HCT116 (cell line): ENCODE measurements at regions not wholly inside any gene's neighbourhood (a gene's known extent, or its start where the extent isn't known, plus 50 kb on each side); places are given as distances from the start of the nearest gene placed in this dataset.

Source experiments
- ATAC-seq: fragments of 200-7000 bp; cut with Tn5 transposase; 2 replicates; pipeline ENCODE4 v1.9.1; 2020; ENCODE audit warnings: mild to moderate bottlenecking, moderate library complexity
- BruUV-seq: library from RNA; stranded (reverse); fragments of 400-500 nt; replicated peaks from 2 replicates; lab custom pipeline; 2021; lab: Mats Ljungman, UMichigan
- CTCF ChIA-PET: fragments of 300-600 bp; sonication (Branson Sonifier 250); formaldehyde crosslinking; loops from one replicate; lab custom pipeline; 2021; ENCODE audit warnings: antibody characterized with exemption; lab: Charles Lee
- POLR2A ChIA-PET: fragments of 300-600, 350-600 bp; sonication (Branson Sonifier 250); formaldehyde crosslinking; loops from one replicate; lab custom pipeline; 2021; ENCODE audit warnings: antibody characterized with exemption; lab: Charles Lee
- RAD21 ChIA-PET, 2 experiments: fragments of 300-600 bp; sonication (Branson Sonifier 250); formaldehyde crosslinking; loops; one replicate each; lab custom pipeline; 2023; ENCODE audit warnings: low total read pairs in 2 of 2; ENCODE audit not compliant: uncharacterized antibody in 2 of 2, unreplicated experiment in 2 of 2, low non-redundant PET in 1 of 2; lab: Charles Lee
- DNase-seq: peaks from one replicate; pipeline ENCODE4 v3.0.0-alpha.2; 2010; ENCODE audit warnings: low read depth, low spot score
- H2AFZ ChIP-seq: fragments of 200-600 bp; shearing (Covaris generic), sonication (generic); 2 replicates; pipeline ENCODE4 v1.6.1; 2017; ENCODE audit warnings: low read depth, mixed run types, mixed read lengths, antibody characterized with exemption, low read length; ENCODE audit not compliant: poor library complexity, severe bottlenecking
- H3K27ac ChIP-seq: 2 replicates; pipeline ENCODE4 v1.5.1; 2012; ENCODE audit warnings: low read depth, low read length
- H3K27me3 ChIP-seq: fragments of 200-600 bp; sonication (generic); 2 replicates; pipeline ENCODE4 v1.6.1; 2016; ENCODE audit warnings: mixed run types, low read length, mixed read lengths; ENCODE audit not compliant: insufficient read depth
- H3K36me3 ChIP-seq, 2 experiments: fragments of 200-500 bp in 1 of 2; fragments of 200-600 bp in 1 of 2; sonication (Bioruptor generic) in 1 of 2; sonication (generic) in 1 of 2; 2 replicates each; pipeline versions ENCODE4 v1.5.1 to v1.6.1; 2014 to 2016; ENCODE audit warnings: low read length in 2 of 2, inconsistent platforms in 1 of 2, mixed read lengths in 1 of 2, mixed run types in 1 of 2; ENCODE audit not compliant: insufficient read depth in 2 of 2, control insufficient read depth in 1 of 2
- H3K4me1 ChIP-seq, 2 experiments: fragments of 200-600 bp in 1 of 2; sonication (generic) in 1 of 2; 2 replicates each; pipeline versions ENCODE4 v1.5.1 to v1.6.1; 2012 to 2017; ENCODE audit warnings: low read length in 2 of 2, inconsistent platforms in 1 of 2, mild to moderate bottlenecking in 1 of 2, mixed read lengths in 1 of 2, mixed run types in 1 of 2, moderate library complexity in 1 of 2; ENCODE audit not compliant: insufficient read depth in 2 of 2, control insufficient read depth in 1 of 2
- H3K4me2 ChIP-seq: fragments of 200-600 bp; sonication (generic); 2 replicates; pipeline ENCODE4 v1.6.1; 2017; ENCODE audit warnings: mixed run types, low read length, mixed read lengths
- H3K4me3 ChIP-seq, 2 experiments: fragments of 200-600 bp in 1 of 2; sonication (generic) in 1 of 2; replicated peaks in 1 of 2; 2 replicates each; pipeline ENCODE4 v1.5.1; 2011 to 2016; ENCODE audit warnings: low read length in 2 of 2, control low read depth in 1 of 2, low read depth in 1 of 2, mild to moderate bottlenecking in 1 of 2, mixed read lengths in 1 of 2, mixed run types in 1 of 2
- H3K79me2 ChIP-seq: fragments of 200-600 bp; sonication (generic); 2 replicates; pipeline ENCODE4 v1.6.1; 2017; ENCODE audit warnings: mild to moderate bottlenecking, mixed run types, low read length, moderate library complexity, mixed read lengths; ENCODE audit not compliant: insufficient read depth
- H3K9ac ChIP-seq: fragments of 200-600 bp; sonication (generic); 2 replicates; pipeline ENCODE4 v1.6.1; 2016; ENCODE audit warnings: low read length, mixed read lengths
- H3K9me2 ChIP-seq: fragments of 200-600 bp; sonication (generic), shearing (Covaris generic); 2 replicates; pipeline ENCODE4 v1.6.1; 2017; ENCODE audit warnings: mixed run types, mild to moderate bottlenecking, moderate library complexity; ENCODE audit not compliant: insufficient read depth
- H3K9me3 ChIP-seq, 2 experiments: fragments of 200-500 bp in 1 of 2; fragments of 200-600 bp in 1 of 2; sonication (Bioruptor generic) in 1 of 2; sonication (generic) in 1 of 2; 2 replicates each; pipeline ENCODE4 v1.6.1; 2014 to 2017; ENCODE audit warnings: low read length in 2 of 2, mixed read lengths in 2 of 2, inconsistent platforms in 1 of 2, low read depth in 1 of 2, mild to moderate bottlenecking in 1 of 2, mixed run types in 1 of 2, moderate library complexity in 1 of 2; ENCODE audit not compliant: control insufficient read depth in 1 of 2, insufficient read depth in 1 of 2
- H4K20me1 ChIP-seq: fragments of 200-600 bp; sonication (generic), shearing (Covaris generic); 2 replicates; pipeline ENCODE4 v1.6.1; 2017; ENCODE audit warnings: mixed run types, mild to moderate bottlenecking, moderate library complexity; ENCODE audit not compliant: insufficient read depth
- ATF3 ChIP-seq: IDR thresholded peaks from 2 replicates; pipeline ENCODE4 v1.6.1; 2012
- ELF1 ChIP-seq: IDR thresholded peaks from 2 replicates; pipeline ENCODE4 v1.6.1; 2012; ENCODE audit warnings: low read depth, borderline replicate concordance
- MAX ChIP-seq: IDR thresholded peaks from 2 replicates; pipeline ENCODE4 v1.6.1; 2012
- REST ChIP-seq: IDR thresholded peaks from 2 replicates; pipeline ENCODE4 v1.6.1; 2012; ENCODE audit warnings: low read depth
- SIN3A ChIP-seq: IDR thresholded peaks from 2 replicates; pipeline ENCODE4 v1.6.1; 2012; ENCODE audit warnings: low read depth
- SP1 ChIP-seq: IDR thresholded peaks from 2 replicates; pipeline ENCODE4 v1.6.1; 2012; ENCODE audit warnings: low read depth
- ZFX ChIP-seq: fragments of 450-650 bp; IDR thresholded peaks from 2 replicates; pipeline ENCODE4 v1.6.1; 2017
- ZNF274 ChIP-seq: fragments of 200-500 bp; sonication (Bioruptor generic); IDR thresholded peaks from 2 replicates; pipeline ENCODE4 v1.6.1; 2014; ENCODE audit warnings: mild to moderate bottlenecking, low read depth, low read length, inconsistent platforms
- intact Hi-C: fragments of 100-400 bp; cut with micrococcal nuclease; formaldehyde crosslinking; loops from 2 replicates; pipeline ENCODE4 v1.10.0; 2022

GRCh38 chr1:55597910-55598309, 382.7 kb upstream of the USP24 start:
- Histone ChIP-seq H3K4me3 (no peak overlapping the region), H2AFZ (no peak overlapping the region), H3K4me2 (no peak overlapping the region), H3K9me2 (no peaks in the 10 kb centered on the region), H3K4me1 (no peaks in the 10 kb centered on the region), H3K36me3 (no peaks in the 10 kb centered on the region), H3K27me3 (no peaks in the 10 kb centered on the region), H3K27ac (no peak overlapping the region), H3K9ac (no peak overlapping the region), H4K20me1 (no peaks in the 10 kb centered on the region), H3K9me3 (no peaks in the 10 kb centered on the region), H3K79me2 (no peaks in the 10 kb centered on the region)
- ATAC-seq (no peak), DNase-seq (no peak)
- ChIA-PET POLR2A (no interaction called here), CTCF (no interaction called here), RAD21 (no interaction called here)
- intact Hi-C loops, result no loop called here
- BruUV-seq, result no TSS peak
- no peak for TF ChIP-seq ELF1

DNA sequence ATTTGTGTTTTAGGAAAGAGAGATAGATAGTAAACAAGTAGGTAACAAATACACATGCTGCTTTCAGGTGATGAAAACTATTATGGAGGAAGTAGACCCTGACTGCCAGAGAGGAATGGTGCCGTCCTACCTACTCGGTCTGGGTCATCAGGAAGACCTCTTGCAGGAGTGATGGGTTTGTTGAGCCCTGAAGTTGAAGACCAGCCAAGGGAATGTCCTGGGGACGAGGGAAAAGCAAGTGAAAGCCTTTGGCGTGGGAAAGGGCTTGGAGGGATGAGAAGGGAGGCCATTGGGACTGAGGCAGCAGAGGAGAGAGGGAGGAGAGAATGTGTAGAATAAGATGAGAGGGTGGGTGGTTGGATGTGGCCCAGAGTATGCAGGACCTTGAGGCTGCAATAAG, 379.5 kb upstream of the USP24 start:
- no peak for TF ChIP-seq ATF3
- no peak for TF ChIP-seq ZNF274
- TF ChIP-seq SP1, result no peak
- no peak for TF ChIP-seq MAX
- TF ChIP-seq REST, result no peak
- TF ChIP-seq SIN3A, result no peak
- no peak for TF ChIP-seq ZFX
- BruUV-seq, result no TSS peak
- Histone ChIP-seq H4K20me1 (no peaks in the 10 kb centered on the region), H3K9me3 (no peaks in the 10 kb centered on the region), H3K27ac (no peak overlapping the region), H3K79me2 (no peaks in the 10 kb centered on the region), H3K9me2 (no peaks in the 10 kb centered on the region), H2AFZ (no peak overlapping the region), H3K36me3 (no peaks in the 10 kb centered on the region), H3K27me3 (no peaks in the 10 kb centered on the region), H3K4me2 (no peak overlapping the region), H3K4me3 (no peak overlapping the region), H3K4me1 (no peaks in the 10 kb centered on the region), H3K9ac (no peak overlapping the region)
- DNase-seq, result no peak
- intact Hi-C loops, result no loop called here
- ChIA-PET POLR2A (no interaction called here), CTCF (no interaction called here), RAD21 (no interaction called here)
- no peak for ATAC-seq
